ENCODE measurements at regions not wholly inside any gene's neighbourhood (a gene's known extent, or its start where the extent isn't known, plus 50 kb on each side); places are given as distances from the start of the nearest gene placed in this dataset.

DNA sequence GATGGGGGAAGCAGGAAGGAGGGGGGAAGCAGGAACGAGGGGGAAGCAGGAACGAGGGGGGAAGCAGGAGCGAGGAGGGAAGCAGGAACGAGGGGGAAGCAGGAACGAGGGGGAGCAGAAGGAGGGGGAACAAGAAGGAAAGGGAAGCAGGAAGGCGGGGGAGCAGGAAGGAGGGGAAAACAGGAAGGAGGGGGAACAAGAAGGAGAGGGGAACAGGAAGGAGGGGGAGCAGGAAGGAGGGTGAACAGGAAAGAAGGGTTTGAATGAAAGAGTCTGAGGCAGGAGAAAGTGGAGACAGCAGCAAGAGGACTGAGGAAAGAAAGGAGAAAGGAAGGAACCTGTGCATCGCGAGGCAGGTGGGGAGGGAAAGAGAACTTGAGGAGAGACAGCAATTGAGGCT, 256.6 kb downstream of the PTEN start:
- H3K4me3 Mint-ChIP-seq, result no peak overlapping the region
- no peak for DNase-seq
- H3K9me3 Mint-ChIP-seq, result no peaks in the 10 kb centered on the region
- no peaks in the 10 kb centered on the region for H3K4me1 Mint-ChIP-seq (ENCODE audit: low read depth)
- H3K36me3 Mint-ChIP-seq (ENCODE audit: low read depth), result 0 out of 2 replicates have a peak, but pooled peaks cover 2% of the 10 kb centered on the region
- TF ChIP-seq, protein P1, sequence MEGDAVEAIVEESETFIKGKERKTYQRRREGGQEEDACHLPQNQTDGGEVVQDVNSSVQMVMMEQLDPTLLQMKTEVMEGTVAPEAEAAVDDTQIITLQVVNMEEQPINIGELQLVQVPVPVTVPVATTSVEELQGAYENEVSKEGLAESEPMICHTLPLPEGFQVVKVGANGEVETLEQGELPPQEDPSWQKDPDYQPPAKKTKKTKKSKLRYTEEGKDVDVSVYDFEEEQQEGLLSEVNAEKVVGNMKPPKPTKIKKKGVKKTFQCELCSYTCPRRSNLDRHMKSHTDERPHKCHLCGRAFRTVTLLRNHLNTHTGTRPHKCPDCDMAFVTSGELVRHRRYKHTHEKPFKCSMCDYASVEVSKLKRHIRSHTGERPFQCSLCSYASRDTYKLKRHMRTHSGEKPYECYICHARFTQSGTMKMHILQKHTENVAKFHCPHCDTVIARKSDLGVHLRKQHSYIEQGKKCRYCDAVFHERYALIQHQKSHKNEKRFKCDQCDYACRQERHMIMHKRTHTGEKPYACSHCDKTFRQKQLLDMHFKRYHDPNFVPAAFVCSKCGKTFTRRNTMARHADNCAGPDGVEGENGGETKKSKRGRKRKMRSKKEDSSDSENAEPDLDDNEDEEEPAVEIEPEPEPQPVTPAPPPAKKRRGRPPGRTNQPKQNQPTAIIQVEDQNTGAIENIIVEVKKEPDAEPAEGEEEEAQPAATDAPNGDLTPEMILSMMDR (IDR thresholded peaks at IDR 0.05), result no peak
- no peak overlapping the region for H3K27ac Mint-ChIP-seq
- no peaks in the 10 kb centered on the region; the same call in 1 of the 2 replicates for H3K27me3 Mint-ChIP-seq (ENCODE audit: insufficient read depth)

DNA sequence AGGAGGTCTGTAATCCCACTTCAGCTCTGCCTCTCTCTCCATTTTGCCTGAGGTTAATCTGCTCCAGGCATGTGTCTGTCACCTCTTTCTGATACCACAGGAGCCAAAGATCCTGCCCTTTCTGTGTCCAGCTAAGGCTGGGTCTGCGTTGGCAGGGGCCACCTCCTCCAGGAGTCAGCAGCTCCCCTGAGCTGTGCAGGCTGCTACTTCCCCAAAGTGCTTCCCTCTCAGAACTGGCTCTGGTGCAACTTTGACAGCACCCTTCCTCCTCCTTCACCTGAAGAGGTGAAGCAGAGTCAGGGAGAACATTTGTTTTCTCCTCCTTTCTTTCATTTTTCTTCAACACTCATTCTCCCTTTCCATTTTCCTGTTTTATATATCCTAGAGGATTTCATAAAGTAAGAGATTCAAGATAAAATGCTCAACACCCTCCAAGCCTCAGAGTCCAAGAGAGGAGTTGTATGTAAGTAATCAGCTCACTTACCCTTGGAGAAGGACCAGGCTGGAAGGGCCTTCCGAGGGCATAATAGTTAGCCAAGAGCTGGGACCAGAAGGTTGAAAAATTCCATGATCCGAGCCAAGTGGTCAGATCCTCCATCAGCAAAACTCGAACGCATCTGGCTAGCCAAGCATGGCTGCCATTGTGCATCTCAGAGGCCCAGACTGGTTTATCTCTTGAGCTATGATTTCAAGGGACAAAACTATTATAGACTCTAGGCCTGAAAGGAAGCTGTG, 257.3 kb downstream of the PTEN start:
- DNase-seq, result no peak
- H3K27me3 Mint-ChIP-seq (ENCODE audit: insufficient read depth), result no peaks in the 10 kb centered on the region; the same call in 1 of the 2 replicates
- no peak overlapping the region for H3K27ac Mint-ChIP-seq
- TF ChIP-seq, protein P1 (IDR thresholded peaks at IDR 0.05), result no peak
- H3K4me3 Mint-ChIP-seq, result no peak overlapping the region
- H3K36me3 Mint-ChIP-seq (ENCODE audit: low read depth), result 0 out of 2 replicates have a peak, but pooled peaks cover 3% of the 10 kb centered on the region
- H3K9me3 Mint-ChIP-seq, result no peaks in the 10 kb centered on the region
- H3K4me1 Mint-ChIP-seq (ENCODE audit: low read depth), result no peaks in the 10 kb centered on the region

DNA sequence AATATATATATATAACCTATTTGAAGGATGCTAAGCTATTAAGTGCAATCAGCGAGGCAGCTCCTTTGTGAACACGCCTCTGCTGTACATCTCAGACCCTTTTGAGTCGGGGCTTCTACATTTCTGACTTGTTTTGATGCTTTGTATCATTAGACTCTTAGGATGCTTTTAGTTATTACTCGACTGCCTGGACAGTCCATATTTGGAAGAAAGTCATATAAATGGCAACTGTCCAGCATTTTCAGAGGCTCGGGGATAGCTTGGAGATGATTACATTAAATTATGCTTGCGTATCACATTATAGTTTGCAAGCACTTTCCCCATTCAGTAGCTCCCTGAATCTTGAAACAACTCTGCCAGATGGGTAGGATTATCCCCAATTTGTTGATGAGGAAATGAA, 257.9 kb downstream of the PTEN start:
- 0 out of 2 replicates have a peak, but pooled peaks cover 3% of the 10 kb centered on the region for H3K36me3 Mint-ChIP-seq (ENCODE audit: low read depth)

DNA sequence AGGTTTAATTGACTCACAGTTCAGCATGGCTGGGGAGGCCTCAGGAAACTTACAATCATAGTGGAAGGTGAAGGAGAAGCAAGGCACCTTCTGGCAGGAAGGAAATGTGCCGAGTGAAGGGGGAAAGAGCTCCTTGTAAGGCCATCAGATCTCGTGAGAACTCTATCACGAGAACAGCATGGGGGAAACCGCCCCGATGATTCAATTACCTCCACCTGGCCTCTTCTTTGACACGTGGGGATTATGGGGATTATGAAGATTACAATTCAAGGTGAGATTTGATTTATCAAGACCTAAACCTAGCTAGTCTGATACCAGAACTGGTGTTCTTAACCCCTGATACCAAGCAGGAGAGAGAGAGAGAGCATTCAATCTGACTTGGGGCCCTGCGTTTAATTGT, 258.7 kb downstream of the PTEN start:
- no peak overlapping the region for H3K4me3 Mint-ChIP-seq
- no peak overlapping the region for H3K27ac Mint-ChIP-seq
- TF ChIP-seq, protein P1 (IDR thresholded peaks at IDR 0.05), result no peak
- no peaks in the 10 kb centered on the region; the same call in 1 of the 2 replicates for H3K27me3 Mint-ChIP-seq (ENCODE audit: insufficient read depth)
- H3K9me3 Mint-ChIP-seq, result no peaks in the 10 kb centered on the region
- H3K36me3 Mint-ChIP-seq (ENCODE audit: low read depth), result 0 out of 2 replicates have a peak, but pooled peaks cover 3% of the 10 kb centered on the region
- DNase-seq, result no peak
- H3K4me1 Mint-ChIP-seq (ENCODE audit: low read depth), result no peaks in the 10 kb centered on the region

More for the DNA sequence above, 257.9 kb downstream of the PTEN start:
- no peaks in the 10 kb centered on the region for H3K9me3 Mint-ChIP-seq
- no peak overlapping the region for H3K4me3 Mint-ChIP-seq
- TF ChIP-seq, protein P1 (IDR thresholded peaks at IDR 0.05), result no peak
- no peak for DNase-seq
- H3K27me3 Mint-ChIP-seq (ENCODE audit: insufficient read depth), result no peaks in the 10 kb centered on the region; the same call in 1 of the 2 replicates
- H3K27ac Mint-ChIP-seq, result no peak overlapping the region
- H3K4me1 Mint-ChIP-seq (ENCODE audit: low read depth), result no peaks in the 10 kb centered on the region

DNA sequence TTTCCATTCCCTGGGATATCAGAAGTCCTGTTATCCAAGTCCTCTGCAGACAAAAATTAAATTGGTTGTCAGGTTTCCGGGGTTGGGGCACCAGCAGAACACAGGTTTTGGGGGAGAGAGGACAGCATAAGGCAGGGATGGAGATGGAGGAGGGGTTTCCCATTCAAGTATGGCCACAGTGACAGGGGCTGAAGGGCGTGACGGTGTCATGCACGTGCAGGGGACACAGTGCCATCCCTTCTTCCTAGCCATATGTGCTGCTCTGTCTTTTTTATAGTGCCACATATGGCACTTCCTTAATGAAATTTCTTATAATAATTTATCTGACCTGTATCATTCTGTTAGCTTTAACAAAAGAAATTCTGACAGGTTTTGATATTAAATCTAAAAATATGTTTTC, 259.2 kb downstream of the PTEN start:
- no peaks in the 10 kb centered on the region for H3K4me1 Mint-ChIP-seq (ENCODE audit: low read depth)
- no peak overlapping the region for H3K27ac Mint-ChIP-seq
- no peaks in the 10 kb centered on the region for H3K9me3 Mint-ChIP-seq
- DNase-seq, result no peak
- TF ChIP-seq, protein P1 (IDR thresholded peaks at IDR 0.05), result no peak
- H3K4me3 Mint-ChIP-seq, result no peak overlapping the region
- H3K27me3 Mint-ChIP-seq (ENCODE audit: insufficient read depth), result no peaks in the 10 kb centered on the region; the same call in 1 of the 2 replicates
- H3K36me3 Mint-ChIP-seq (ENCODE audit: low read depth), result 0 out of 2 replicates have a peak, but pooled peaks cover 3% of the 10 kb centered on the region
